Erythroblast (primary cell): ENCODE measurements at regions not wholly inside any gene's neighbourhood (a gene's known extent, or its start where the extent isn't known, plus 50 kb on each side); places are given as distances from the start of the nearest gene placed in this dataset.

ENCODE experiments used
- GATA1 ChIP-seq: IDR thresholded peaks from 2 replicates; pipeline ENCODE4 v1.6.1; 2011; ENCODE audit warnings: low read depth, mild to moderate bottlenecking, control low read depth, low read length, moderate library complexity
- POLR2A ChIP-seq: IDR thresholded peaks from 2 replicates; pipeline ENCODE4 v1.6.1; 2011; ENCODE audit warnings: mild to moderate bottlenecking, low read length

GRCh38 chr14:37994846-37995372, 212.8 kb upstream of the SSTR1 start:
- TF ChIP-seq POLR2A, result no peak
- TF ChIP-seq GATA1, result no peak
